ENCODE measurements at regions not wholly inside any gene's neighbourhood (a gene's known extent, or its start where the extent isn't known, plus 50 kb on each side); places are given as distances from the start of the nearest gene placed in this dataset.

GRCh38 chr2:51581636-51582267, 549.8 kb upstream of the NRXN1 start:
- DNase-seq (peak in 1 of 4 donors; percentile 45), ATAC-seq (no peak)
- Histone ChIP-seq H3K4me3 (no peak overlapping the region), H3K36me3 (no peaks in the 10 kb centered on the region), H3K27ac (no peak overlapping the region), H3K9me3 (peaks cover 0 to 5% of the 10 kb centered on the region in 2 donors), H3K4me1 (no peaks in the 10 kb centered on the region), H3K27me3 (no peaks in the 10 kb centered on the region)
- TF ChIP-seq CTCF (IDR thresholded peaks at IDR 0.05) = no peak
- intact Hi-C loops (cut with DNase I) = no loop called here

DNA sequence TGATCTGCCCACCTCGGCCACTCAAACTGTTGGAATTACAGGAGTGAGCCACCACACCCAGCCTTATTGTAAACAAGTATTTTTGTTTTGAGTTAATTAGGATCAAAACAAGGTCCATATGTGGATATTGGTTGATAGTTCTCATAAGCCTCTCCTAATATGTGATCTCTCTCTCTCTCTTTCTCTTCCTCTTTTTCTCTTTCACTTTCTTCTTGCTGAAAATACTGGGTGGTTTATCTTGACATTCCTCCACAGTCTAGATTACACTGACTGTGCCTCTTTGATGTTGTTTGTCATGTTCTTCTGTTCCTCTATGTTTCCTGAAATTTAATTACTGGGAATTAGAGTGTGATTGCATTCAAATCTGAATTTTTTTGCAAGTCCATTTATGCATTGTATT, 547.5 kb upstream of the NRXN1 start:
- Histone ChIP-seq H3K4me3 (no peak overlapping the region), H3K27ac (no peak overlapping the region), H3K9me3 (peaks cover 0 to 5% of the 10 kb centered on the region in 2 donors), H3K36me3 (no peaks in the 10 kb centered on the region), H3K4me1 (no peaks in the 10 kb centered on the region), H3K27me3 (no peaks in the 10 kb centered on the region)
- intact Hi-C loops (cut with DNase I) = no loop called here
- no peak for TF ChIP-seq CTCF (IDR thresholded peaks at IDR 0.05)
- ATAC-seq = no peak
- no peak for DNase-seq

- H3K27me3 ChIP-seq = no peaks in the 10 kb centered on the region
- H3K4me3 ChIP-seq = no peak overlapping the region
- ATAC-seq (no peak), DNase-seq (no peak)
- no peaks in the 10 kb centered on the region for H3K9me3 ChIP-seq
- intact Hi-C loops (cut with DNase I) = no loop called here
- no peak overlapping the region for H3K27ac ChIP-seq
- no peaks in the 10 kb centered on the region for H3K4me1 ChIP-seq
- H3K36me3 ChIP-seq = no peaks in the 10 kb centered on the region
- TF ChIP-seq CTCF (IDR thresholded peaks at IDR 0.05) = no peak
Measured at GRCh38 chr2:51575181-51575580, 543.2 kb upstream of the NRXN1 start.

GRCh38 chr2:51559026-51559425, 527.1 kb upstream of the NRXN1 start:
- intact Hi-C loops (cut with DNase I) = no loop called here
- no peaks in the 10 kb centered on the region for H3K27me3 ChIP-seq
- no peak overlapping the region for H3K27ac ChIP-seq
- DNase-seq = no peak
- no peaks in the 10 kb centered on the region for H3K9me3 ChIP-seq
- TF ChIP-seq CTCF (IDR thresholded peaks at IDR 0.05) = no peak
- ATAC-seq = no peak
- no peak overlapping the region for H3K4me3 ChIP-seq
- H3K36me3 ChIP-seq = no peaks in the 10 kb centered on the region
- no peaks in the 10 kb centered on the region for H3K4me1 ChIP-seq

DNA sequence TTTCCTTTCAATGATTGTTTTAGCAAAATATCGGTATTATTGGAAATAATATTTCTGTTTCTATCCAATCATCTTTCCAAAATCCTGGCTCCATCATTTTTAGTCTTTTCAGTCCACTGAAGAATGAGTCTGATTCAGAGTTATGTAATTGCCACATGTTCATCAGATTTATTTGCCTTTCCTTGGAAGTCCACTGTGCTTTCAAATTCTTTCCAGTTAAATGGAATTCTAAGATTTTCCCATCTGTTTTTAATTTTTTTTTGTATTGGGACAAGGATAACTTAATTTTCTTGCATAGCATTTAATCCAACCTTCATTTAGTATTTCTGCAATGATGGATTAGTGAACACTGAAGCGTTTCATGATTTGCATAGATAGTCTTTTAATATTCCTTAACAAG, 521.5 kb upstream of the NRXN1 start:
- no peaks in the 10 kb centered on the region for H3K36me3 ChIP-seq
- no peaks in the 10 kb centered on the region for H3K4me1 ChIP-seq
- TF ChIP-seq CTCF (IDR thresholded peaks at IDR 0.05) = no peak
- no peak overlapping the region for H3K27ac ChIP-seq
- no peaks in the 10 kb centered on the region for H3K9me3 ChIP-seq
- DNase-seq (no peak), ATAC-seq (no peak)
- intact Hi-C loops (cut with DNase I) = no loop called here
- no peak overlapping the region for H3K4me3 ChIP-seq
- no peaks in the 10 kb centered on the region for H3K27me3 ChIP-seq
